ENCODE measurements at regions not wholly inside any gene's neighbourhood (a gene's known extent, or its start where the extent isn't known, plus 50 kb on each side); places are given as distances from the start of the nearest gene placed in this dataset.

- no peak for TF ChIP-seq PBX3 (IDR thresholded peaks at IDR 0.05)
Observed at GRCh38 chr20:60340232-60340631, 382.0 kb downstream of the CDH26 start (continued).

- CTCF ChIA-PET: interaction anchor here (1.1 kb wide), 1 partner anchor 24 kb away, joined by 4 read pairs; no protein-coding TSS in a partner anchor
Observed at GRCh38 chr20:60341062-60341461, 382.8 kb downstream of the CDH26 start.

GRCh38 chr20:60345106-60345505 lies 386.9 kb downstream of the CDH26 start:
- H3F3A ChIP-seq (replicated peaks; ENCODE audit: insufficient read depth): no peaks in the 10 kb centered on the region
- no peak overlapping the region for H2AFZ ChIP-seq (ENCODE audit: low read depth)
- H4K20me1 ChIP-seq (ENCODE audit: insufficient read depth): no peaks in the 10 kb centered on the region
- ChIA-PET POLR2A (no interaction called here), CTCF (interaction anchor here (1.4 kb wide), 1 partner anchor 134 kb away, joined by 3 read pairs; no protein-coding TSS in a partner anchor)
- H3K4me3 ChIP-seq (ENCODE audit: low read depth in 2 of 2, low read length in 1 of 2): no peak overlapping the region
- DNase-seq: peak; percentile 27
- no peak overlapping the region for H3K4me2 ChIP-seq
- no peaks in the 10 kb centered on the region for H3K4me1 ChIP-seq (ENCODE audit: control insufficient read depth in 1 of 2, insufficient read depth in 2 of 2, low read depth in 1 of 2, low read length in 1 of 2)
- WGBS (ENCODE audit: low lambda C conversion rate): 29% methylated on average over 5 of the region's 5 CpGs
- H3K36me3 ChIP-seq (replicated peaks in 1 of 2; ENCODE audit: control insufficient read depth in 1 of 2, insufficient read depth in 2 of 2, low read length in 1 of 2): no peaks in the 10 kb centered on the region
- no peak overlapping the region for H3K27ac ChIP-seq (ENCODE audit: low read depth in 2 of 2, low read length in 1 of 2)
- H3K9me2 ChIP-seq: no peaks in the 10 kb centered on the region
- H3K27me3 ChIP-seq (ENCODE audit: insufficient read depth): no peaks in the 10 kb centered on the region
- H3K79me2 ChIP-seq (ENCODE audit: insufficient read depth): no peaks in the 10 kb centered on the region
- no peaks in the 10 kb centered on the region for H3K9me3 ChIP-seq
- TF ChIP-seq TEAD4 (IDR thresholded peaks at IDR 0.05; ENCODE audit: borderline replicate concordance, insufficient read depth): no peak
- TF ChIP-seq FOXM1 (IDR thresholded peaks at IDR 0.05; ENCODE audit: low read depth): no peak
- no peak for TF ChIP-seq JUND (IDR thresholded peaks at IDR 0.05)
- TF ChIP-seq USF2 (IDR thresholded peaks at IDR 0.05; ENCODE audit: borderline replicate concordance, low read depth, low read length): no peak
- no peak for TF ChIP-seq RFX5 (IDR thresholded peaks at IDR 0.05; ENCODE audit: low read length)
- TF ChIP-seq MEF2A (IDR thresholded peaks at IDR 0.05; ENCODE audit: borderline replicate concordance, low read depth): no peak
- no peak for TF ChIP-seq ZBTB33 (IDR thresholded peaks at IDR 0.05; ENCODE audit: borderline replicate concordance, low read depth)
- no peak for TF ChIP-seq SMC3 (IDR thresholded peaks at IDR 0.05; ENCODE audit: low read depth, low read length)
- TF ChIP-seq SIN3A (IDR thresholded peaks at IDR 0.05; ENCODE audit: borderline replicate concordance, low read depth, low read length): no peak
- TF ChIP-seq PBX3 (IDR thresholded peaks at IDR 0.05): no peak
- no peak for TF ChIP-seq FOSL2 (IDR thresholded peaks at IDR 0.05; ENCODE audit: borderline replicate concordance, low read depth)
- TF ChIP-seq USF1 (IDR thresholded peaks at IDR 0.05; ENCODE audit: borderline replicate concordance, low read depth): no peak
- no peak for TF ChIP-seq GABPA (IDR thresholded peaks at IDR 0.05; ENCODE audit: low read depth)
- no peak for TF ChIP-seq GATA2 (CRISPR knock-in tag; IDR thresholded peaks at IDR 0.05)
- TF ChIP-seq RAD21 (IDR thresholded peaks at IDR 0.05; ENCODE audit: low read length): no peak
- no peak overlapping the region for H3K9ac ChIP-seq

More at GRCh38 chr20:60341062-60341461, 382.8 kb downstream of the CDH26 start:
- Histone ChIP-seq H3K79me2 (ENCODE audit: insufficient read depth) (no peaks in the 10 kb centered on the region), H3K9me2 (no peaks in the 10 kb centered on the region), H3K9ac (no peak overlapping the region), H3K4me2 (no peak overlapping the region), H3F3A (replicated peaks; ENCODE audit: insufficient read depth) (no peaks in the 10 kb centered on the region), H4K20me1 (ENCODE audit: insufficient read depth) (no peaks in the 10 kb centered on the region), H3K9me3 (no peaks in the 10 kb centered on the region), H2AFZ (ENCODE audit: low read depth) (no peak overlapping the region), H3K27me3 (ENCODE audit: insufficient read depth) (no peaks in the 10 kb centered on the region), H3K4me1 (ENCODE audit: control insufficient read depth in 1 of 2, insufficient read depth in 2 of 2, low read depth in 1 of 2, low read length in 1 of 2) (no peaks in the 10 kb centered on the region), H3K27ac (ENCODE audit: low read depth in 2 of 2, low read length in 1 of 2) (no peak overlapping the region), H3K4me3 (ENCODE audit: low read depth in 2 of 2, low read length in 1 of 2) (no peak overlapping the region), H3K36me3 (replicated peaks in 1 of 2; ENCODE audit: control insufficient read depth in 1 of 2, insufficient read depth in 2 of 2, low read length in 1 of 2) (no peaks in the 10 kb centered on the region)
- no peak for TF ChIP-seq TCF12 (IDR thresholded peaks at IDR 0.05)
- DNase-seq: no peak
- 38% methylated on average over 7 of the region's 7 CpGs for WGBS (ENCODE audit: low lambda C conversion rate)
- POLR2A ChIA-PET: no interaction called here

Data from SK-N-SH (cell line).